Stimulated activated CD4-positive, alpha-beta T cell treated with anti-CD3 and anti-CD28 coated beads, Interleukin-1b, Interleukin-23, amount 100 ng/mL, for 1 hour (primary cell): ENCODE measurements at regions not wholly inside any gene's neighbourhood (a gene's known extent, or its start where the extent isn't known, plus 50 kb on each side); places are given as distances from the start of the nearest gene placed in this dataset.

Source experiments
- DNase-seq, 2 donors: peaks; one replicate each; pipeline ENCODE4 v3.0.0-alpha.2; 2020; ENCODE audit warnings: low read depth in 2 of 2

GRCh38 chr11:19472679-19473078, 231.9 kb upstream of the E2F8 start:
- DNase-seq, result no peak

DNA sequence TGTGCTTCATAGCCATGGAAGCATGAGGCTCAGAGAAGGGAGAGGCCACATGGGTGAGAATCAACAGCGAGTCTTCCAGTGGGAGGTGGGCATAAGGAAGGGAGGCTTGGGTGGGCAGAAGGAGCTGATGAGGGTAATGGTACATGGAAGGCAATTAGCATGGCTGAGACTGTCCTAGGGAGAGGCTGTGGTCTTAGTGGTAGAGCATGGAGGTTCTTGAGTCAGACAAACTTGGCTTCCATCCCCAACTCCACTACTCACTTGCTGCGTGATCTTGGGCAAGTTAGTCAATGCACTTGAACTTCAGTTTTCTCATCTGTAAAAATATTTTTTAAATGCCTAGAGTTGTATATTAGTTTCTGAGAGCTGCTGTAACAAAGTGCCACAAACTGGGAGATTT, 227.2 kb upstream of the E2F8 start:
- DNase-seq, result no peak

GRCh38 chr11:19466314-19466713, 225.6 kb upstream of the E2F8 start:
- no peak for DNase-seq

GRCh38 chr11:19463976-19464375, 223.2 kb upstream of the E2F8 start:
- DNase-seq, result no peak

- DNase-seq, result no peak
These were observed 220.1 kb upstream of the E2F8 start for GRCh38 chr11:19460718-19461405.

- no peak for DNase-seq
These were observed 218.5 kb upstream of the E2F8 start for GRCh38 chr11:19459240-19459639.

DNA sequence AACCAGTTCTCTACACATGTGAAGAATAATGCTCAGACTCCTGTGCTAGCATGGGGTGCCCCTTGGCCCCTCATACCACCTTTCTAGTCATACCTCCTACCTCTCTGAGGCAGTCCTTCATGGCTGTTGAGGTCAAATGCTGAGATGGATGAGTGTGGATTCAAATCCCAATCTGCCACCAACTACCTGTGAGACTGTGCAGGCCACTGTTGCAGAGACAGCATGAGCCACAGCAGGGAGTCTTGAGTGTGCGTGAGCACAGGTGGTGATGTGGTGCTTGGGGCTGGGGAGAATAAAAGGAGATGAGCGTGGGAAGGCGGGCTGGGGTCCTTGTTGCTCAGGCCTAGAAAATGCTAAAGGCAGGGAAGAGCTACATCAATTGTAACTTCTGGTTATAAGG, 218.0 kb upstream of the E2F8 start:
- DNase-seq, result no peak

DNA sequence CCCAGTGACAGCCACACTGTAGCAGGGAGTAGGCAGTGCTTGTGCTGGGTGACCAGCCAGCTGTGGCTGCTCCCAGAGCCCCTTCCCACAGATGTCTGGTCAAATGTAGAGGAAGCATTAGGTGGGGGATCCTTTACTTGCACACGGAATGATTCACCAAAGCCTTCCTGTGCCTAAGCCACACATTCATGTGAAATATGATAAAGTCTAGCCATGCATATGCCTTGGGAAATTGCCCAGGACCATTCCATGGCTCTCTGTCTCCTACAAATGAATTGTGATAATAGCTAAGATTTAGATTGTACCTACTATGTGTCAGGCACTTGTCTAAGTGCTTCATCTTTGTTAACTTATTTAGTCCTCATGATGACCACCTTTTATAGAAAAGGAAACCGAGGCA, 217.5 kb upstream of the E2F8 start:
- DNase-seq, result no peak

DNA sequence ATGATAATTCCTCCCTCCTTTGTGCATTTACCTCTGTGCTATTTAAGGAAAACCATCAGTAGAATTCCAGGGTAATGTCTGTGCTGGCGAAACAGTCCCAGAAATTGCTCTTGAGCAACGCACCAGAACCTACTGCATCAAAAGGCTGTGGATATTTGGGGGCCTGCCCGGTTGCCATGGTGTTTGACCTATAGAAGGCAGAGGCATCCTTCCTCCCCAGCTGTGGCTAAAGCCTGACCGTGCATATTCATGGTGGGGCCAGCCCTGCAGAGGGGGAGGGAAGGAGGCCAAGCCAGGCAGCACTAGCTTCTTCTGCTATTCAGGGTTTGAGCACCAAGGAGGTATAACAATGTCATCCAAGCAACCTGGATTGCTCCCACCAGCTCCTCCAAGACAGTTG, 215.0 kb upstream of the E2F8 start:
- DNase-seq, result no peak

GRCh38 chr11:19453651-19454257, 213.0 kb upstream of the E2F8 start:
- DNase-seq, result no peak

- no peak for DNase-seq
These were observed 210.9 kb upstream of the E2F8 start for GRCh38 chr11:19451609-19452008.

GRCh38 chr11:19450282-19450681, 209.5 kb upstream of the E2F8 start:
- DNase-seq, result no peak

DNA sequence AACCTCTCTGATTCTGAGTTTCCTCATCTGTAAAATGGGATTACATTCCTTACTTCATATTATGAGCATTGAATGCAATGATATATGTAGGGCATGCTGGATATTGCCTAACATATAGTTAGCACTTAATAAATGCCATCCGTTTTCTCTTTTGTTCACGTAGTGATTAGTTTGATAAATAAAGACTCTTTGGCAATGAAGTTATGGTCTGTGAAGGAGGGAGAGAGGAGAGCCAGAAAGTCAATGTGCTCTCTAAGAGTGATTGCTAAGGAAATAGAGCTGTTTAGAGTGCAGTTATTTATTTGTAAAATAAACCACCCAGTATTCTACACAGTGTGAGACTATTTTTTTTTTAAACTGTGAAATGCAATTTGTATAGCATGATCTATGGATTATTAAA, 207.9 kb upstream of the E2F8 start:
- no peak for DNase-seq

DNA sequence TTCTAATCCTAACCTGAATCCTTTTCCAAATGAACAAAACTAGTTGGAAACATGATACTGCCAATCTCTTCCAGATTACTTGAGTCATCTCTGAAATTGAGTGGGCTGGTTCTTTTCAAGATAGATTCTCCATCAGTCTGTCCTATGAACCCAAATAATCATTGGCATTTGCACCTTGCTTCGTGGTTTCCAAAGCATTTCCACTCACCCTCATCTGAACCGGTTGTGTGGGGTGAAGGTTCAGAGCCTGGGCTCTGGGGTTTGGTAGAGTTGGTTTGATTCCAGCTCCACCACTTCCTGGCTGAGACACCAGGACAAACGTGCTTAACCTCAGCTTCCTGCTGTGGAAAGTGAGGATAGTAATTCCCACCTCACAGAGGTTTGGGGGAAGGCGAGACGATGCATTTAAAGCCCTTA, 206.4 kb upstream of the E2F8 start:
- DNase-seq, result no peak

GRCh38 chr11:19445771-19446170, 205.0 kb upstream of the E2F8 start:
- DNase-seq, result no peak

- DNase-seq, result no peak
These were observed 203.5 kb upstream of the E2F8 start for GRCh38 chr11:19444231-19444630.

- DNase-seq, result no peak
These were observed 201.8 kb upstream of the E2F8 start for GRCh38 chr11:19442554-19442910.

DNA sequence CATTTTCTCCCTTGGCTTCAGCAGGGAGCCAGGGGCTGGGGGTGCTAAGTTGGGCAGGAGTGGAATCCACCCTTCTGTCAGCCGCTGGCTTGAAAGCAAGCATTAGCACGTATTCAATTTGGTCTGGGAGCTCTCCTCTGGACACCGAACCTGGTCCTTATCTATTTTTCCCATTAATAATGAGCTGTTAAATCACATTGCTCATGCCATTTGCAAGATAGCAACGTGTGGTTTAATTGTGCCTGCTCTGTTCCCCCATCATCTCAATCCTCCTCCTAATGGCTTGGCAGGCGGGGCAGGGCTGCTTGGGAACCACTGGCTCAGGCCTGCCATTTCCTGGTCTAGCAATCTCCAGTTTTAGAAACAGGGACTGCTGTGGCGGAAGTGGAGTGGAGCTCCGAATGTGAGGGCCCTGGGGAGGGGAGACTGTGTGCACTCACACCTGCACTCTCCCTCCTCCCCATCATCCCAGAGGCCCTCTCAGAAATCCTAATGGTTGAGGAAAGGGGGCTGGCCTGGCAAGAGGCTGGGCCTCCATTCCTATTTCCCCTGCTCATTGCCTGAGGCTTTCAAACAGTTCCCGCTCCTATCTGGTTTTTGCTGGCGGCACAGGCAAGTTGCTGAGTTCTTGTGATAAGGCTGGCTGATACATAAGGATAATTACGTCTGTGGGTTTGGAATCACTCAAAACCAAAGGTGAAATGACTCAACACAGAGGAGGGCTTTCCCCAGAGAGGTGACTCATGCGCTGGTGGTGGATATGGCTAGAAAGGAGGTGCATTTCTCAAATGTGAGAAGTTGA, 201.2 kb upstream of the E2F8 start:
- DNase-seq, result no peak

- DNase-seq, result no peak
These were observed 200.5 kb upstream of the E2F8 start for GRCh38 chr11:19441288-19441687.

- DNase-seq, result no peak
These were observed 197.0 kb upstream of the E2F8 start for GRCh38 chr11:19437760-19438159.

- no peak for DNase-seq
These were observed 196.2 kb upstream of the E2F8 start for GRCh38 chr11:19436932-19437331.

GRCh38 chr11:19435306-19435989, 194.7 kb upstream of the E2F8 start:
- DNase-seq, result no peak

DNA sequence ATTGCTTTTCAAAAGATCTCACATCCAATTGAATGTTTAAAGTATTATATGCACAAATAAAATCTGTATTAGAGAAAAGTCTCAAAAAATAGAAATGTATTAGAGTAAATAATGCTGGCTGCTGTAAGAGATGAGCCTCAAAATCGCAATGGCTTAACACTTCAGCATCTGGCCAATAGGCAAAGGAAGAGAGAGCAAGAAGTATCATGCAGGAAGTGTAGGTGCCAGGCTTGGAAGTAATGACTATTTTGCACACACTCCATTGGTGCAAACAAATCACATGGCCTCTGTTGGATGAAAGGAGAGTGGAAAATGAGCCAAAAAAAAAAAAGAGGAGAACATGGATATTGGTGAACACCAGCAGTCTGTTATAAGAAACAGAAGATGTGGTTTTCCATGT, 193.0 kb upstream of the E2F8 start:
- DNase-seq, result no peak
